ENCODE measurements at regions not wholly inside any gene's neighbourhood (a gene's known extent, or its start where the extent isn't known, plus 50 kb on each side); places are given as distances from the start of the nearest gene placed in this dataset.
"Not testable (repeated sequence)": the region's sequence is repeated elsewhere in the genome, so short reads cannot be mapped to it uniquely, and the experiment has no call there.

GRCh38 chr4:118504927-118505326, 152.1 kb upstream of the PRSS12 start:
- DNase-seq = not testable (repeated sequence)

- DNase-seq = not testable (repeated sequence)
Observed at GRCh38 chr4:118505491-118505890, 152.7 kb upstream of the PRSS12 start.

GRCh38 chr4:118512870-118513269, 160.1 kb upstream of the PRSS12 start:
- not testable (repeated sequence) for DNase-seq

- not testable (repeated sequence) for DNase-seq
Observed at GRCh38 chr4:118514332-118514731, 161.5 kb upstream of the PRSS12 start.

GRCh38 chr4:118516107-118516506, 163.3 kb upstream of the PRSS12 start:
- not testable (repeated sequence) for DNase-seq

GRCh38 chr4:118530107-118530506, 155.1 kb upstream of the METTL14 start:
- DNase-seq = not testable (repeated sequence)

GRCh38 chr4:118531947-118532346, 153.2 kb upstream of the METTL14 start:
- not testable (repeated sequence) for DNase-seq

- DNase-seq = not testable (repeated sequence)
Observed at GRCh38 chr4:118535788-118536187, 149.4 kb upstream of the METTL14 start.

GRCh38 chr4:118539412-118540077, 145.6 kb upstream of the METTL14 start:
- DNase-seq = not testable (repeated sequence)

GRCh38 chr4:118556576-118556975, 128.6 kb upstream of the METTL14 start:
- DNase-seq = not testable (repeated sequence)

GRCh38 chr4:118557298-118557851, 127.8 kb upstream of the METTL14 start:
- DNase-seq = no peak

GRCh38 chr4:118558188-118558587, 127.0 kb upstream of the METTL14 start:
- not testable (repeated sequence) for DNase-seq

GRCh38 chr4:118561559-118561958, 123.6 kb upstream of the METTL14 start:
- not testable (repeated sequence) for DNase-seq

GRCh38 chr4:118566003-118566513, 119.1 kb upstream of the METTL14 start:
- DNase-seq = not testable (repeated sequence)

- DNase-seq = not testable (repeated sequence)
Observed at GRCh38 chr4:118572991-118573390, 112.2 kb upstream of the METTL14 start.

- not testable (repeated sequence) for DNase-seq
Observed at GRCh38 chr4:118574251-118574913, 110.8 kb upstream of the METTL14 start.

- not testable (repeated sequence) for DNase-seq
Observed at GRCh38 chr4:118575057-118575456, 110.1 kb upstream of the METTL14 start.

- DNase-seq = not testable (repeated sequence)
Observed at GRCh38 chr4:118575726-118576125, 109.5 kb upstream of the METTL14 start.

- not testable (repeated sequence) for DNase-seq
Observed at GRCh38 chr4:118576709-118577219, 108.4 kb upstream of the METTL14 start.

GRCh38 chr4:118585015-118585414, 100.2 kb upstream of the METTL14 start:
- DNase-seq = no peak

GRCh38 chr4:118586357-118586790, 98.8 kb upstream of the METTL14 start:
- DNase-seq = no peak

- no peak for DNase-seq
Observed at GRCh38 chr4:118587116-118587831, 97.9 kb upstream of the METTL14 start.

GRCh38 chr4:118587946-118588345, 97.2 kb upstream of the METTL14 start:
- no peak for DNase-seq

All from activated CD8-positive, alpha-beta memory T cell treated with anti-CD3 and anti-CD28 coated beads, Interleukin-2, amount 50 U/mL, for 48 hours (primary cell).